ENCODE measurements at regions not wholly inside any gene's neighbourhood (a gene's known extent, or its start where the extent isn't known, plus 50 kb on each side); places are given as distances from the start of the nearest gene placed in this dataset.

DNA sequence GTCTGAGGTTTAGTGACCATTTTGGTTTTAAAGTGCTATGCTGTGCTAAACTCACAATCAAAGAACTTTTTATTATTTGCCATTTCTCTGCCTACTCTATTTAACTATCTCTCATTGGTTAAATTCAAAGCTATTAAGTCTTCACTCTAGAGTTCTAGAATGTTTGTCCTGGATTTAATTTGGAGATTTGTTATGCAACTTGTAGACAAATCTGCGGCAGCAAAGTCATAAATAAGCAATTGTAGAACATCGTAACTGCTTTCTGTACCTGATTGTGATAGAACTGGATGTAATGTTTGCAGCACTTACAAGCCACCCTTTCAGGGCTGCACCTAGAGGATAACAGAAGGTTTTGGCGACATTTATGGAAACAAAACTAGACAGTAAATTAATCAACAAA is 566.5 kb upstream of the ADGRL2 start:
- Mint-ChIP-seq H3K9me3 (ENCODE audit: unreplicated experiment) (no peaks in the 10 kb centered on the region), H3K36me3 (ENCODE audit: insufficient read depth, unreplicated experiment) (no peaks in the 10 kb centered on the region), H3K27me3 (ENCODE audit: insufficient read depth, unreplicated experiment) (peaks cover 4% of the 10 kb centered on the region), H3K4me3 (ENCODE audit: unreplicated experiment) (no peak overlapping the region), H3K27ac (ENCODE audit: unreplicated experiment) (no peak overlapping the region), H3K4me1 (ENCODE audit: low read depth, unreplicated experiment) (no peaks in the 10 kb centered on the region)
- ChIA-PET POLR2A (no interaction called here), CTCF (no interaction called here)
- TF ChIP-seq CTCF (IDR thresholded peaks at IDR 0.05; ENCODE audit: insufficient read depth in 1 of 2, low read depth in 1 of 2, low read length in 1 of 2, severe bottlenecking in 1 of 2, unreplicated experiment in 1 of 2): no peak
- DNase-seq: no peak
- Histone ChIP-seq H3K4me1 (no peaks in the 10 kb centered on the region), H3K27me3 (replicated peaks; ENCODE audit: control insufficient read depth, insufficient read depth, low read length) (no peaks in the 10 kb centered on the region), H3K4me3 (ENCODE audit: low read depth, low read length) (no peak overlapping the region), H3K9me3 (no peaks in the 10 kb centered on the region), H3K36me3 (ENCODE audit: control insufficient read depth, insufficient read depth, low read length) (no peaks in the 10 kb centered on the region)
- no TSS peak for BruUV-seq (replicated peaks)
- intact Hi-C loops (cut with micrococcal nuclease; ENCODE audit: unreplicated experiment): no loop called here

GRCh38 chr1:81233591-81233990 is 567.1 kb upstream of the ADGRL2 start:
- H3K9me3 Mint-ChIP-seq (ENCODE audit: unreplicated experiment): no peaks in the 10 kb centered on the region
- ChIA-PET POLR2A (no interaction called here), CTCF (no interaction called here)
- no peak overlapping the region for H3K4me3 ChIP-seq (ENCODE audit: low read depth, low read length)
- no peaks in the 10 kb centered on the region for H3K36me3 Mint-ChIP-seq (ENCODE audit: insufficient read depth, unreplicated experiment)
- no peaks in the 10 kb centered on the region for H3K36me3 ChIP-seq (ENCODE audit: control insufficient read depth, insufficient read depth, low read length)
- no peak for TF ChIP-seq CTCF (IDR thresholded peaks at IDR 0.05; ENCODE audit: insufficient read depth in 1 of 2, low read depth in 1 of 2, low read length in 1 of 2, severe bottlenecking in 1 of 2, unreplicated experiment in 1 of 2)
- H3K4me3 Mint-ChIP-seq (ENCODE audit: unreplicated experiment): no peak overlapping the region
- intact Hi-C loops (cut with micrococcal nuclease; ENCODE audit: unreplicated experiment): no loop called here
- H3K4me1 ChIP-seq: no peaks in the 10 kb centered on the region
- H3K27ac Mint-ChIP-seq (ENCODE audit: unreplicated experiment): no peak overlapping the region
- peaks cover 4% of the 10 kb centered on the region for H3K27me3 Mint-ChIP-seq (ENCODE audit: insufficient read depth, unreplicated experiment)
- no peaks in the 10 kb centered on the region for H3K4me1 Mint-ChIP-seq (ENCODE audit: low read depth, unreplicated experiment)
- DNase-seq: no peak
- no TSS peak for BruUV-seq (replicated peaks)
- H3K9me3 ChIP-seq: no peaks in the 10 kb centered on the region
- H3K27me3 ChIP-seq (replicated peaks; ENCODE audit: control insufficient read depth, insufficient read depth, low read length): no peaks in the 10 kb centered on the region

GRCh38 chr1:81232420-81232819 is 568.3 kb upstream of the ADGRL2 start:
- H3K27ac Mint-ChIP-seq (ENCODE audit: unreplicated experiment): no peak overlapping the region
- intact Hi-C loops (cut with micrococcal nuclease; ENCODE audit: unreplicated experiment): no loop called here

More at GRCh38 chr1:81232420-81232819, 568.3 kb upstream of the ADGRL2 start:
- H3K9me3 Mint-ChIP-seq (ENCODE audit: unreplicated experiment): no peaks in the 10 kb centered on the region
- Histone ChIP-seq H3K4me3 (ENCODE audit: low read depth, low read length) (no peak overlapping the region), H3K36me3 (ENCODE audit: control insufficient read depth, insufficient read depth, low read length) (no peaks in the 10 kb centered on the region), H3K4me1 (no peaks in the 10 kb centered on the region), H3K9me3 (no peaks in the 10 kb centered on the region), H3K27me3 (replicated peaks; ENCODE audit: control insufficient read depth, insufficient read depth, low read length) (no peaks in the 10 kb centered on the region)
- no peaks in the 10 kb centered on the region for H3K36me3 Mint-ChIP-seq (ENCODE audit: insufficient read depth, unreplicated experiment)
- H3K4me3 Mint-ChIP-seq (ENCODE audit: unreplicated experiment): no peak overlapping the region
- TF ChIP-seq CTCF (IDR thresholded peaks at IDR 0.05; ENCODE audit: insufficient read depth in 1 of 2, low read depth in 1 of 2, low read length in 1 of 2, severe bottlenecking in 1 of 2, unreplicated experiment in 1 of 2): no peak
- ChIA-PET POLR2A (no interaction called here), CTCF (no interaction called here)
- no peaks in the 10 kb centered on the region for H3K4me1 Mint-ChIP-seq (ENCODE audit: low read depth, unreplicated experiment)
- DNase-seq: no peak
- H3K27me3 Mint-ChIP-seq (ENCODE audit: insufficient read depth, unreplicated experiment): no peaks in the 10 kb centered on the region
- no TSS peak for BruUV-seq (replicated peaks)

Data from Caco-2 (cell line).